SK-N-SH treated with all-trans-retinoic acid at 6 μM for 48 hours (cell line): ENCODE measurements at regions not wholly inside any gene's neighbourhood (a gene's known extent, or its start where the extent isn't known, plus 50 kb on each side); places are given as distances from the start of the nearest gene placed in this dataset.

Experiments used
- ATAC-seq: fragments of 200-7000 bp; cut with Tn5 transposase; 3 replicates; pipeline ENCODE4 v1.9.1; 2020; ENCODE audit warnings: mild to moderate bottlenecking, moderate library complexity
- ARNTL ChIP-seq: fragments of 450-650 bp; formaldehyde crosslinking; IDR thresholded peaks from 2 replicates; pipeline ENCODE4 v1.5.0; 2020; ENCODE audit warnings: low read depth, mild to moderate bottlenecking, moderate library complexity, borderline replicate concordance
- BACH2 ChIP-seq: fragments of 250-450 bp; sonication (Bioruptor Pico); IDR thresholded peaks from 2 replicates; pipeline ENCODE4 v1.9.0; 2021; ENCODE audit warnings: mild to moderate bottlenecking, borderline replicate concordance
- CSDC2 ChIP-seq: fragments of 250-450 bp; sonication (Bioruptor Pico); IDR thresholded peaks from 2 replicates; pipeline ENCODE4 v1.5.0; 2020; ENCODE audit warnings: mild to moderate bottlenecking, moderate library complexity
- ESRRG ChIP-seq: fragments of 250-450 bp; sonication (Bioruptor Pico); IDR thresholded peaks from 2 replicates; pipeline ENCODE4 v1.6.1; 2021; ENCODE audit warnings: mild to moderate bottlenecking
- GLIS3 ChIP-seq: fragments of 250-450 bp; sonication (Bioruptor Pico); IDR thresholded peaks from 2 replicates; pipeline ENCODE4 v1.5.0; 2020; ENCODE audit warnings: mild to moderate bottlenecking, moderate library complexity
- ISL1 ChIP-seq: fragments of 250-450 bp; sonication (Bioruptor Pico); IDR thresholded peaks from 2 replicates; pipeline ENCODE4 v2.1.2; 2022; ENCODE audit warnings: mild to moderate bottlenecking, moderate library complexity
- POU6F1 ChIP-seq: fragments of 250-450 bp; sonication (Bioruptor Pico); IDR thresholded peaks from 2 replicates; pipeline ENCODE4 v1.8.0; 2021; ENCODE audit warnings: low read depth, mild to moderate bottlenecking, moderate library complexity, borderline replicate concordance
- PPARA ChIP-seq: fragments of 250-450 bp; sonication (Bioruptor Pico); IDR thresholded peaks from 2 replicates; pipeline ENCODE4 v1.5.0; 2020; ENCODE audit warnings: mild to moderate bottlenecking, borderline replicate concordance
- RARB ChIP-seq: fragments of 250-450 bp; sonication (Bioruptor Pico); IDR thresholded peaks from 2 replicates; pipeline ENCODE4 v1.8.0; 2021; ENCODE audit warnings: mild to moderate bottlenecking, moderate library complexity
- SNAI2 ChIP-seq: fragments of 250-450 bp; sonication (Bioruptor Pico); IDR thresholded peaks from 2 replicates; pipeline ENCODE4 v1.5.0; 2020; ENCODE audit warnings: mild to moderate bottlenecking, moderate library complexity
- TOX ChIP-seq: fragments of 250-450 bp; sonication (Bioruptor Pico); IDR thresholded peaks from 2 replicates; pipeline ENCODE4 v1.8.0; 2021; ENCODE audit warnings: mild to moderate bottlenecking, moderate library complexity, borderline replicate concordance
- TSHZ2 ChIP-seq: fragments of 250-450 bp; sonication (Bioruptor Pico); IDR thresholded peaks from 2 replicates; pipeline ENCODE4 v1.5.0; 2020; ENCODE audit warnings: mild to moderate bottlenecking, moderate library complexity
- ZC3H10 ChIP-seq: fragments of 250-450 bp; sonication (Bioruptor Pico); IDR thresholded peaks from 2 replicates; pipeline ENCODE4 v1.5.1; 2021; ENCODE audit warnings: mild to moderate bottlenecking, moderate library complexity
- ZFP3 ChIP-seq: fragments of 250-450 bp; sonication (Bioruptor Pico); IDR thresholded peaks from 2 replicates; pipeline ENCODE4 v1.5.0; 2020; ENCODE audit warnings: mild to moderate bottlenecking, moderate library complexity
- ZNF565 ChIP-seq: fragments of 450-650 bp; formaldehyde crosslinking; conservative IDR thresholded peaks from 2 replicates; pipeline ENCODE4 v1.5.0; 2020; ENCODE audit warnings: low read depth, mild to moderate bottlenecking, moderate library complexity
- ZNF70 ChIP-seq: fragments of 450-650 bp; formaldehyde crosslinking; IDR thresholded peaks from 2 replicates; pipeline ENCODE4 v1.5.0; 2020; ENCODE audit warnings: mild to moderate bottlenecking, moderate library complexity
- ZNF8 ChIP-seq: fragments of 450-650 bp; formaldehyde crosslinking; IDR thresholded peaks from 2 replicates; pipeline ENCODE4 v1.5.0; 2020; ENCODE audit warnings: mild to moderate bottlenecking, moderate library complexity
- TF ChIP-seq, protein P1 (sequence below): fragments of 250-450 bp; sonication (Bioruptor Pico); IDR thresholded peaks from 2 replicates; pipeline ENCODE4 v1.5.1; 2021; ENCODE audit warnings: mild to moderate bottlenecking, moderate library complexity
- TF ChIP-seq, protein P2 (sequence below): fragments of 250-450 bp; sonication (Bioruptor Pico); IDR thresholded peaks from 2 replicates; pipeline ENCODE4 v1.8.0; 2020; ENCODE audit warnings: mild to moderate bottlenecking, moderate library complexity, borderline replicate concordance
- TF ChIP-seq, protein P3 (sequence below): fragments of 250-450 bp; sonication (Bioruptor Pico); IDR thresholded peaks from 2 replicates; pipeline ENCODE4 v1.5.1; 2020; ENCODE audit warnings: low read depth, mild to moderate bottlenecking, moderate library complexity

DNA sequence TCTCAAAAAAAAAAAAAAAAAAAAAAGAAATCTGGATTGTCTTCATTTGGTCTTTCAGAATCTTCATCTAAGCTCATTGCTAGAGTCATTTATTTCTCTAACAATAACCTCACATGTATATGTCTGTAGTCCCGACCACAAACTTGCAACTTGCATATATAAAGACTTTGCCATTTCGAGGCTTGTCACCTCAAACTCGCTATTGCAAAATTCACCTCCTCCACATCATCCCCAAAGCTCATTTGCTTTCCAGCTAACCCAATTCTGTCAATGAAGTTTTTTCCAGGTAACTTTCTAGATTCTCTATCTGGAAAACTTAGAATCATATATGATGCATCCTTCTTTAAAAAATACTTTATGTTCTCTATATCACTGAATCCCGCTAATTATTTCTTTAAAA, 393.2 kb upstream of the ATXN7L3B start:
- ATAC-seq, result no peak
- TF ChIP-seq RARB (CRISPR knock-in tag), result no peak
- TF ChIP-seq TOX (CRISPR knock-in tag), result no peak
- no peak for TF ChIP-seq BACH2 (CRISPR knock-in tag)
- TF ChIP-seq ESRRG (CRISPR knock-in tag), result no peak
- no peak for TF ChIP-seq ZC3H10 (CRISPR knock-in tag)
- TF ChIP-seq, protein P1, sequence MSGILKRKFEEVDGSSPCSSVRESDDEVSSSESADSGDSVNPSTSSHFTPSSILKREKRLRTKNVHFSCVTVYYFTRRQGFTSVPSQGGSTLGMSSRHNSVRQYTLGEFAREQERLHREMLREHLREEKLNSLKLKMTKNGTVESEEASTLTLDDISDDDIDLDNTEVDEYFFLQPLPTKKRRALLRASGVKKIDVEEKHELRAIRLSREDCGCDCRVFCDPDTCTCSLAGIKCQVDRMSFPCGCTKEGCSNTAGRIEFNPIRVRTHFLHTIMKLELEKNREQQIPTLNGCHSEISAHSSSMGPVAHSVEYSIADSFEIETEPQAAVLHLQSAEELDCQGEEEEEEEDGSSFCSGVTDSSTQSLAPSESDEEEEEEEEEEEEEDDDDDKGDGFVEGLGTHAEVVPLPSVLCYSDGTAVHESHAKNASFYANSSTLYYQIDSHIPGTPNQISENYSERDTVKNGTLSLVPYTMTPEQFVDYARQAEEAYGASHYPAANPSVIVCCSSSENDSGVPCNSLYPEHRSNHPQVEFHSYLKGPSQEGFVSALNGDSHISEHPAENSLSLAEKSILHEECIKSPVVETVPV (CRISPR knock-in tag), result no peak
- no peak for TF ChIP-seq ZFP3

DNA sequence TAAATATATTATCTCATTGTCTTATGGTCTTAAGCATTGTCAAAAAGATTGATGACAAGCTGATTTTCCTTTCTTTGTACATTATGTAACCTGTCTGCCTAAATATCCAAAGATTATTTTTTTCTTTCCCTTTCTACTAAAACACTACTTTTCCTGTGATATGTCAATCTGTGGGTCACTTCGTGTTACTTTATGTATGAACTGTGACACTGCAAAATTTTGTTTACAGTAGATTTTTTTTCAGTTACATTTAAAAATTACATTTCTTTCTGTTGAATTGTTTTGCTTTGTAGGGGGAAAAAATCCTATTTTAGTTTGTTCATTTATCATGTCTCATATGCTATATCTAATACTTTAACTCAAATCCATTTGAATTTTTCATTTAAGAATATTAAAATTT, 392.3 kb upstream of the ATXN7L3B start:
- TF ChIP-seq ZNF70 (CRISPR knock-in tag), result no peak
- TF ChIP-seq, protein P2, sequence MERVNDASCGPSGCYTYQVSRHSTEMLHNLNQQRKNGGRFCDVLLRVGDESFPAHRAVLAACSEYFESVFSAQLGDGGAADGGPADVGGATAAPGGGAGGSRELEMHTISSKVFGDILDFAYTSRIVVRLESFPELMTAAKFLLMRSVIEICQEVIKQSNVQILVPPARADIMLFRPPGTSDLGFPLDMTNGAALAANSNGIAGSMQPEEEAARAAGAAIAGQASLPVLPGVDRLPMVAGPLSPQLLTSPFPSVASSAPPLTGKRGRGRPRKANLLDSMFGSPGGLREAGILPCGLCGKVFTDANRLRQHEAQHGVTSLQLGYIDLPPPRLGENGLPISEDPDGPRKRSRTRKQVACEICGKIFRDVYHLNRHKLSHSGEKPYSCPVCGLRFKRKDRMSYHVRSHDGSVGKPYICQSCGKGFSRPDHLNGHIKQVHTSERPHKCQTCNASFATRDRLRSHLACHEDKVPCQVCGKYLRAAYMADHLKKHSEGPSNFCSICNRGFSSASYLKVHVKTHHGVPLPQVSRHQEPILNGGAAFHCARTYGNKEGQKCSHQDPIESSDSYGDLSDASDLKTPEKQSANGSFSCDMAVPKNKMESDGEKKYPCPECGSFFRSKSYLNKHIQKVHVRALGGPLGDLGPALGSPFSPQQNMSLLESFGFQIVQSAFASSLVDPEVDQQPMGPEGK (CRISPR knock-in tag), result no peak
- TF ChIP-seq ESRRG (CRISPR knock-in tag), result no peak
- TF ChIP-seq POU6F1 (CRISPR knock-in tag), result no peak
- TF ChIP-seq TOX (CRISPR knock-in tag), result no peak
- TF ChIP-seq, protein P3, sequence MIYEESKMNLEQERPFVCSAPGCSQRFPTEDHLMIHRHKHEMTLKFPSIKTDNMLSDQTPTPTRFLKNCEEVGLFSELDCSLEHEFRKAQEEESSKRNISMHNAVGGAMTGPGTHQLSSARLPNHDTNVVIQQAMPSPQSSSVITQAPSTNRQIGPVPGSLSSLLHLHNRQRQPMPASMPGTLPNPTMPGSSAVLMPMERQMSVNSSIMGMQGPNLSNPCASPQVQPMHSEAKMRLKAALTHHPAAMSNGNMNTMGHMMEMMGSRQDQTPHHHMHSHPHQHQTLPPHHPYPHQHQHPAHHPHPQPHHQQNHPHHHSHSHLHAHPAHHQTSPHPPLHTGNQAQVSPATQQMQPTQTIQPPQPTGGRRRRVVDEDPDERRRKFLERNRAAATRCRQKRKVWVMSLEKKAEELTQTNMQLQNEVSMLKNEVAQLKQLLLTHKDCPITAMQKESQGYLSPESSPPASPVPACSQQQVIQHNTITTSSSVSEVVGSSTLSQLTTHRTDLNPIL (CRISPR knock-in tag), result no peak
- TF ChIP-seq ZC3H10 (CRISPR knock-in tag), result no peak
- no peak for TF ChIP-seq PPARA (CRISPR knock-in tag)
- TF ChIP-seq ZNF565 (CRISPR knock-in tag), result no peak
- TF ChIP-seq GLIS3 (CRISPR knock-in tag), result no peak
- TF ChIP-seq CSDC2 (CRISPR knock-in tag), result no peak
- TF ChIP-seq TSHZ2, result no peak
- no peak for TF ChIP-seq SNAI2
- TF ChIP-seq ZNF8, result no peak
- no peak for TF ChIP-seq ISL1 (CRISPR knock-in tag)
- no peak for TF ChIP-seq ARNTL (CRISPR knock-in tag)
- ATAC-seq, result no peak

- no peak for TF ChIP-seq ZNF565 (CRISPR knock-in tag)
- TF ChIP-seq ISL1 (CRISPR knock-in tag), result no peak
- TF ChIP-seq ZFP3, result no peak
- TF ChIP-seq, protein P3 (CRISPR knock-in tag), result no peak
- TF ChIP-seq ESRRG (CRISPR knock-in tag), result no peak
- TF ChIP-seq TSHZ2, result no peak
- TF ChIP-seq BACH2 (CRISPR knock-in tag), result no peak
- no peak for TF ChIP-seq RARB (CRISPR knock-in tag)
- no peak for TF ChIP-seq ARNTL (CRISPR knock-in tag)
- no peak for TF ChIP-seq ZC3H10 (CRISPR knock-in tag)
- TF ChIP-seq, protein P2 (CRISPR knock-in tag), result no peak
- TF ChIP-seq ZNF8, result no peak
- no peak for ATAC-seq
Measured at GRCh38 chr12:74148849-74149248, 388.8 kb upstream of the ATXN7L3B start.
